Right lobe of liver (tissue), 4 donors: ENCODE measurements at regions not wholly inside any gene's neighbourhood (a gene's known extent, or its start where the extent isn't known, plus 50 kb on each side); places are given as distances from the start of the nearest gene placed in this dataset.

Experiments used
- CTCF ChIP-seq, 4 donors: fragments of 200-600 bp in 3 of 4; fragments of 450-650 bp in 1 of 4; IDR thresholded peaks; one replicate each; pipeline versions ENCODE4 v1.5.1 to v1.8.0; 2016 to 2022; ENCODE audit warnings: antibody characterized with exemption in 4 of 4, mild to moderate bottlenecking in 2 of 4
- POLR2A ChIP-seq: fragments of 450-650 bp; IDR thresholded peaks from one replicate; pipeline ENCODE4 v1.6.1; 2017; ENCODE audit warnings: antibody characterized with exemption, mild to moderate bottlenecking
- donor health status: DM: no; HTN: no; CAD: no.
- donor health status: DM: no; HTN: no; CAD: no.
- donor health status: DM: no; HTN: yes; CAD: no.

GRCh38 chr13:74084375-74084935, 49.7 kb downstream of the KLF12 start:
- TF ChIP-seq CTCF (IDR thresholded peaks at IDR 0.05) (no peak), POLR2A (no peak)
